ENCODE measurements at regions not wholly inside any gene's neighbourhood (a gene's known extent, or its start where the extent isn't known, plus 50 kb on each side); places are given as distances from the start of the nearest gene placed in this dataset.

DNA sequence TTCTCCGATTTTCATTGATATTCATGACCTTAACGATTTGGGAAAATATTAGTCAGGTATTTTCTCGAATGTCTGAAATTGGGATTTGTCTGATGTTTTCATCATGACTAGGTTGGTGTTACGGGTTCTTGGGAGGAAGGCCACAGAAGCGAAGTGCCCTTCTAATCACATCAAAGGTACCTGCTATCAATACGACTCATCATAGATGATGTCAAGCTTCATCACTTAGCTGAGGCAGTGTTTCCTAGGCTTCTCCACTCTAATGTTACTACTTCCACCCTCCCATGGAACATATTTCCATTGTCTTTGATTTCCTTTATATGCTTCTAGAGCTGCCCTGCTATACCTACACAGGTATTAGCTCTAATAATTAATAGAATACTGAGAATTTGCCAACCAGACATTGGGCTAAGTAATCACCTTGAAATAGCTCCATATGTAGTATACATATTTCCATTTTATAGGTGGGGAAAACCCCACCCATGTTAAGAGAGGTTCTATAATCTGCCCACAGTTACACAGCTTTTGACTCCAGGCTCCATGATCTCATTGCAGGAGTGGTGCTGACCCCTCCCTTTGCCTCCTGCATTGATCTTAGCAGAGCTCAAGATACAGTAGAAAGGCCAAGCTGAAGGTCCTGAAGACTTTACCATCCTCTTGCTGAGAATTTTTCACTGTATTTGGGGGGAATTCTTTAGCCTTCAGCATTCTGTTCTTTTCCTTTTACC lies 238.6 kb upstream of the ADAMTSL1 start:
- no peak overlapping the region for H2AK9ac ChIP-seq (replicated peaks; ENCODE audit: low read depth, low read length, poor library complexity)
- H3K27ac ChIP-seq (ENCODE audit: insufficient read depth, low read length), result no peak overlapping the region
- DNase-seq (no peak), ATAC-seq (ENCODE audit: low read depth) (no peak)
- CTCF ChIA-PET, result interaction anchor here (0.6 to 0.7 kb wide), 2 partner anchors 12 to 20 kb away, joined by 3 to 6 read pairs; no protein-coding TSS in a partner anchor
- no TSS peak for BruUV-seq (replicated peaks)
- H3K9me3 ChIP-seq (ENCODE audit: control insufficient read depth, insufficient read depth, low read length), result no peaks in the 10 kb centered on the region
- H2BK15ac ChIP-seq (ENCODE audit: low read depth, low read length), result no peak overlapping the region; the same call in 2 of the 3 replicates
- no peak overlapping the region for H3K23ac ChIP-seq (ENCODE audit: low read depth, low read length)
- no peak overlapping the region for H3K56ac ChIP-seq (ENCODE audit: extremely low read depth, insufficient read depth, low read length)
- dilution Hi-C loops (cut with HindIII; ENCODE audit: low sequenced_read_pairs, unreplicated experiment) (no loop called here), in situ Hi-C loops (cut with MboI; ENCODE audit: low sequenced_read_pairs) (no loop called here), intact Hi-C loops (cut with micrococcal nuclease) (no loop called here)
- H3K14ac ChIP-seq (replicated peaks; ENCODE audit: low read depth, low read length), result no peak overlapping the region
- no CpG with 5 or more reads among the region's 6 CpGs for WGBS, 2 experiments (ENCODE audit: extremely low coverage in 2 of 2, insufficient read length in 1 of 2)
- H2BK20ac ChIP-seq (ENCODE audit: low read depth, low read length), result no peak overlapping the region
- no peak overlapping the region for H3K4ac ChIP-seq (ENCODE audit: low read depth, low read length)
- no peak overlapping the region for H3K4me3 ChIP-seq (ENCODE audit: insufficient read depth, low read depth, low read length)
- H4K5ac ChIP-seq (ENCODE audit: low read depth, low read length), result no peak overlapping the region
- no peak overlapping the region for H2AK5ac ChIP-seq (ENCODE audit: low read depth, low read length)
- H3K9ac ChIP-seq (ENCODE audit: low read depth, low read length), result no peak overlapping the region
- H3K18ac ChIP-seq (ENCODE audit: low read depth, low read length), result no peak overlapping the region
- H3K9me1 ChIP-seq (ENCODE audit: insufficient read depth, low read length), result peaks cover 3% of the 10 kb centered on the region
- H4K91ac ChIP-seq (ENCODE audit: insufficient read depth, low read depth, low read length), result no peak overlapping the region
- no peak overlapping the region for H2BK5ac ChIP-seq (ENCODE audit: low read depth, low read length, poor library complexity, severe bottlenecking)
- no peak overlapping the region for H4K8ac ChIP-seq (ENCODE audit: low read depth in 2 of 2, low read length in 2 of 2)
- H3K79me1 ChIP-seq (ENCODE audit: low read depth in 1 of 2, low read length in 2 of 2), result no peaks in the 10 kb centered on the region
- no peaks in the 10 kb centered on the region for H4K20me1 ChIP-seq (ENCODE audit: insufficient read depth, low read length)
- no peak overlapping the region for H2BK120ac ChIP-seq (ENCODE audit: low read depth, low read length)
- no peak overlapping the region for H2AFZ ChIP-seq (replicated peaks; ENCODE audit: low read length, poor library complexity)
- no peaks in the 10 kb centered on the region for H3K4me1 ChIP-seq (ENCODE audit: control insufficient read depth, insufficient read depth, low read length)
- POLR2A ChIA-PET (ENCODE audit: unreplicated experiment), result no interaction called here
- TF ChIP-seq SMC3 (IDR thresholded peaks at IDR 0.05; ENCODE audit: low read depth, low read length) (no peak), BHLHE40 (IDR thresholded peaks at IDR 0.05; ENCODE audit: low read depth, low read length) (no peak), RAD21 (IDR thresholded peaks at IDR 0.05; ENCODE audit: low read length) (no peak), MAFK (IDR thresholded peaks at IDR 0.05; ENCODE audit: low read depth, low read length) (no peak), MXI1 (IDR thresholded peaks at IDR 0.05; ENCODE audit: borderline replicate concordance, low read depth, low read length) (no peak), RFX5 (IDR thresholded peaks at IDR 0.05; ENCODE audit: low read depth, low read length) (no peak), NFE2L2 (IDR thresholded peaks at IDR 0.05; ENCODE audit: low read depth, low read length) (no peak), CEBPB (IDR thresholded peaks at IDR 0.05; ENCODE audit: low read depth, low read length) (no peak), RCOR1 (IDR thresholded peaks at IDR 0.05; ENCODE audit: insufficient replicate concordance, low read length) (no peak), POLR2A (IDR thresholded peaks at IDR 0.05; ENCODE audit: low read depth, low read length) (no peak), MAZ (IDR thresholded peaks at IDR 0.05; ENCODE audit: borderline replicate concordance, low read depth, low read length) (no peak), CHD1 (IDR thresholded peaks at IDR 0.05; ENCODE audit: low read depth, low read length) (no peak), FOS (IDR thresholded peaks at IDR 0.05; ENCODE audit: low read depth, low read length) (no peak)
- TF ChIP-seq, protein P1, sequence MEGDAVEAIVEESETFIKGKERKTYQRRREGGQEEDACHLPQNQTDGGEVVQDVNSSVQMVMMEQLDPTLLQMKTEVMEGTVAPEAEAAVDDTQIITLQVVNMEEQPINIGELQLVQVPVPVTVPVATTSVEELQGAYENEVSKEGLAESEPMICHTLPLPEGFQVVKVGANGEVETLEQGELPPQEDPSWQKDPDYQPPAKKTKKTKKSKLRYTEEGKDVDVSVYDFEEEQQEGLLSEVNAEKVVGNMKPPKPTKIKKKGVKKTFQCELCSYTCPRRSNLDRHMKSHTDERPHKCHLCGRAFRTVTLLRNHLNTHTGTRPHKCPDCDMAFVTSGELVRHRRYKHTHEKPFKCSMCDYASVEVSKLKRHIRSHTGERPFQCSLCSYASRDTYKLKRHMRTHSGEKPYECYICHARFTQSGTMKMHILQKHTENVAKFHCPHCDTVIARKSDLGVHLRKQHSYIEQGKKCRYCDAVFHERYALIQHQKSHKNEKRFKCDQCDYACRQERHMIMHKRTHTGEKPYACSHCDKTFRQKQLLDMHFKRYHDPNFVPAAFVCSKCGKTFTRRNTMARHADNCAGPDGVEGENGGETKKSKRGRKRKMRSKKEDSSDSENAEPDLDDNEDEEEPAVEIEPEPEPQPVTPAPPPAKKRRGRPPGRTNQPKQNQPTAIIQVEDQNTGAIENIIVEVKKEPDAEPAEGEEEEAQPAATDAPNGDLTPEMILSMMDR (conservative IDR thresholded peaks at IDR 0.05; ENCODE audit: low read depth, low read length), result no peak
- TF ChIP-seq, protein P2, sequence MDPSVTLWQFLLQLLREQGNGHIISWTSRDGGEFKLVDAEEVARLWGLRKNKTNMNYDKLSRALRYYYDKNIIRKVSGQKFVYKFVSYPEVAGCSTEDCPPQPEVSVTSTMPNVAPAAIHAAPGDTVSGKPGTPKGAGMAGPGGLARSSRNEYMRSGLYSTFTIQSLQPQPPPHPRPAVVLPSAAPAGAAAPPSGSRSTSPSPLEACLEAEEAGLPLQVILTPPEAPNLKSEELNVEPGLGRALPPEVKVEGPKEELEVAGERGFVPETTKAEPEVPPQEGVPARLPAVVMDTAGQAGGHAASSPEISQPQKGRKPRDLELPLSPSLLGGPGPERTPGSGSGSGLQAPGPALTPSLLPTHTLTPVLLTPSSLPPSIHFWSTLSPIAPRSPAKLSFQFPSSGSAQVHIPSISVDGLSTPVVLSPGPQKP (IDR thresholded peaks at IDR 0.05; ENCODE audit: borderline replicate concordance, low read depth, low read length), result no peak
- TF ChIP-seq, protein P3, sequence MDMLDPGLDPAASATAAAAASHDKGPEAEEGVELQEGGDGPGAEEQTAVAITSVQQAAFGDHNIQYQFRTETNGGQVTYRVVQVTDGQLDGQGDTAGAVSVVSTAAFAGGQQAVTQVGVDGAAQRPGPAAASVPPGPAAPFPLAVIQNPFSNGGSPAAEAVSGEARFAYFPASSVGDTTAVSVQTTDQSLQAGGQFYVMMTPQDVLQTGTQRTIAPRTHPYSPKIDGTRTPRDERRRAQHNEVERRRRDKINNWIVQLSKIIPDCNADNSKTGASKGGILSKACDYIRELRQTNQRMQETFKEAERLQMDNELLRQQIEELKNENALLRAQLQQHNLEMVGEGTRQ (IDR thresholded peaks at IDR 0.05; ENCODE audit: low read depth, low read length), result no peak
- H3K36me3 ChIP-seq (ENCODE audit: control insufficient read depth, insufficient read depth, low read length), result no peaks in the 10 kb centered on the region
- peaks cover 12% of the 10 kb centered on the region for H3K27me3 ChIP-seq (ENCODE audit: control insufficient read depth, insufficient read depth, low read length)
- no peak overlapping the region for H3K4me2 ChIP-seq (ENCODE audit: low read depth, low read length)
